AML-193 (cell line): ENCODE measurements at regions not wholly inside any gene's neighbourhood (a gene's known extent, or its start where the extent isn't known, plus 50 kb on each side); places are given as distances from the start of the nearest gene placed in this dataset.

Experiments
- DNase-seq, 2 experiments: peaks; one replicate each; lab custom pipeline; 2025; lab: John Stamatoyannopoulos, UW

DNA sequence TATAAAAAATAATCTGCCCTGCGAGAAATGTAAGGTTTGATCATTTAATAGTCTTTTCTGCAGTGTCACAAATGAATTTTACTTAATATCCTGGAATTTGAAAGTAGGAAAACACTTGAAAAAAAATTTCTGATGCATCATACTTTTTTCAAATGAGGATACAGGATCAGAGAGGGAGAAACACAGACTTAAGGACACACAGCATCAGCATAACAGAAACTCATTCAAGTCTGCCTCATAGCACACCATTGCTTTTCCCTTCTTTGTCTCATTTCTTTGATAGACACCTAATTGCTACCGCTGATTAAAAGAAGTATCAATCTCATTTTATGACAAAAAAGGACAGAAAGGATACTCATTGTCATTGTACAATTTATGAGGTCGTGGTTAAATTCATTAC is 319.0 kb downstream of the TMEM114 start:
- no peak for DNase-seq

DNA sequence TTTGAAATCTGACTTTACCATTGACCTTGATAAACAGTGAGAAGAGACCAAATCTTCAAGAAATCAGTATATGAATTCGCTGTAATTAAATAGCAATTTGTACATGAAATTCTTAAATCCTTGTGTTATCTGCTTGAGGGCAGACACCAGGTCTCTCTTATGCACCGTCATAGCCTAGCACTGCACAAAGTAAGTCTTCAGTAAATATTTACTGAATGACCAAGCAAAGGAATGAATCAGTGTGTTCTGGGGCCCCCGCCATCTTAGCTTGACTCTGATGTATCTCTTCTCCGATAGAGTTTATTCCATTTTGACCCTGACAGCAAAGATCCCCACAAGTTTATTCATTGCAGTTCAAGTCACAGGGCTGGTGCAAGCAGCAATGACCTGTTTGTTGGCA is 328.0 kb downstream of the TMEM114 start:
- no peak for DNase-seq

DNA sequence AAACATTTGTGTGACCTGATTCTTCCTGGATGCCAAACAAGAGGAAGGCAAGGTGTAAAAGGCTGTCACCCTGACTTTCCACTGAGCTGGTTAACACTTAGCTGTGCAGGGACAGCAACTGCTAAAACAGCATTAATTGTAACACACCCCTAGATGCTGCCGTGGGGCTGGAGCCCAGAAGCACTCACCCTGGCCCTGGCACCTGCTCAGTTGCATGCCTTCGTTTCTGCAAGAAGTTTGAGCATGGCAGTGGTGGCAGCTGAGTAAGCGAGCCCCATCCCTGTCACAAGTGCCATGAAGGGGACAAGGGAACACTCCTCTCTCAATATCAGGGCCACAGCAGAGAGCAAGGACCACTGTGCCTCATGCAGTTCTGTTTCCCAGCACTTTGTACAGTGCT is 330.2 kb downstream of the TMEM114 start:
- no peak for DNase-seq

DNA sequence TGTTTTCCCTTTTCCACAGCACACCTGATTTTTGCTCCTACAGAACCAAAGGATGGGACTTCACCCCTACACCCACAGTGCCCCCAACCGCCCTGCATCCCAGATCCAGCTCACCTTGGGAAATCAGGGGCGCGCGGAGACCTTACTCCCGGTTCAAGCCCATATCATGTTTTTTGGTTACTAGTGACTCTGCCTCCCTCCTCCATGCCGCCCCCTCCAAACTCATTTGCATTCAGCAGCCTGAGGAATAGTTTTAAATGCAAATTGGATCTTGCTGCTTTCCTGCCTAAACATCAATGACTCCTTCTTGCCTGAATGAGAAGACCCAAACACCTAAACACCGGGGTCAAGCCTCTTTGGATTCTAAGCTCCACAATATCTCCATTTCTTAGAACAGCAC is 331.8 kb downstream of the TMEM114 start:
- no peak for DNase-seq

DNA sequence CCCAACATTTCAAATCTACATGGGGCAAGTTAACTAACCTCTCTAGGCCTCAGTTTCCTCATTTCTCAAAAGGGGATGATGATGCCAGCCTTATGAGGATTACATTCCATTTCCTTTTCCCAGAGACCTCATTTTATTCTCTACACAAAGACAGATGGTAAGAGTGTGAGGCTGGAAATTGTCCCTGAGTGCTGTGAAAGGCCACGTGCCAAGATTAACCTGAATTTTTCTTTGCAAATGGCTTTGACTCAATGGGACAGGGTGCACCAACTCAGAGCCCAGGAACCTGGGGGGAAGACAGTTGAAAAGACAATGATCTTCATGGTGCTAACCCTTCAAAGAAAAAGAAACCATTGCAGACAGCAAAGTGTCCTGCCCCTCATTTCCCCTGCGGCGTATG is 332.8 kb downstream of the TMEM114 start:
- no peak for DNase-seq

DNA sequence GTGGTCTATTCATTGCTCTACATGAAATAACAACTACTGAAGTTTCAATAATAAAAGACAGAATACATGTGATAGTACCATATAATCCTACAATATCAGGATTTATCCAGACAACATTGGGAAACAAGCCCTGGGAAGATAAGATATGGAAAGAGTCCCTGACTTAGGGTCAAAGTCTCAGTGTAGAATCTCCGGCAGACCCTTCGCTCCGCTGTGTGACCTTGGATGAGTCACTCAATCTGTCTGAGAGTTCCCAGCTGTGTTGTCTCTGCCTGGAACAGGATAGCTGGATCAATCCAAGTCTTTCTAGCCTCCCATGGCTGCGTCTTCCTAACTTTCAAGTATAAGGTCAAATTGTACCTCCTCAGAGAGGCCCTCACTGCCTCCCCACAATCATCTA is 335.9 kb downstream of the TMEM114 start:
- no peak for DNase-seq

DNA sequence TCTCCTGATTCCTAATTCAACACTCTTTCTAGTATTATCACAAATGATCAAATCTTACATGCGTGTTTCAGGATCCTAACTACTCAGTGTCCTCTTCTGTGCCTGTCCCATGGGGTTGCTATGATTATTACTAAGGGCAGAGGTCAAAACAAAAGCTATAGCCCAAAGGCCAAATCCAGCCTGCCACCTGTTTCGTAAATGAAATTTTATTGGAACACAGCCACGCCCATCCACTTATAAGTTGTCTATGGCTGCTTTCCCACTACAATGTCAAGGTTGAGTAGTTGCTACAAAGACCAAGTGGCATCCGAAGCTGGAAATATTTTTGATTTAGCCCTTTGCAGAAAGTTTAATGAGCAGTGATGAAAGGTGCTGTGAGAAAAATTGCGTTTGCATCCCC is 336.6 kb downstream of the TMEM114 start:
- no peak for DNase-seq

DNA sequence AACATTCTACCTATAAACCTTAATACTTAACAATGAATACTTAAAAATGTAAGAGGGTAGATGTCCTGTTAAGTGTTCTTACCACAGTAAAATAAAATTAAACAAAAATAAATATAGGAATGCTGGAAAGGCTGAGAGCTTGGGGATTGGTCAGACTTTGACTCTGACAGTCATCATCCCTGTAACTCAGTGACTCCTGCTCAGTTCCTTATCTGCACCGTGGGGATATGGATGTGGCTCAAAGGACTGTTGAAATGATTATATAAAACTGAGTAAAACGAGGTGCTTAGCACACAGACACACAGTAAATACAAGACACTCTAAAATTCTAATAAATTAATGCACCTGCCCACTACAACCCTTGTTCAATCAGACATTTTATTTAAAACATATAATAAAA is 338.6 kb downstream of the TMEM114 start:
- no peak for DNase-seq

DNA sequence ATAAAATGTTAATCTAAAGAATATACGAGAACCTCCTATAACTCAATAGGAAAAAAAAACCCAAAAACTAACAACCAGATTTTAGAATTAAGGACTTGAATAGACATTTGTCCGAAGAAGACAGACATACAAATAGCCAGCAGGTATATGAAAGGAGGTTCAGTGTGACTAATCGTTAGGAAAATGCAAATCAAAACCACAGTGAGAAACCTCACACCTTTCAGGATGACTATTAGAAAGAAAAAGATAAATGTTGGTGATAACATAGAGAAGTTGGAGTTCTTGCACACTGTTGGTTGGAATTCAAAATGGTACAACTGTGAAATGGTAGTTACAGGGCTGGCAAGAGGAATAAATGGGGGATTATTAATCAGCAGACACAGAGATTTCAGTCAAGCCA is 339.0 kb downstream of the TMEM114 start:
- DNase-seq: no peak

DNA sequence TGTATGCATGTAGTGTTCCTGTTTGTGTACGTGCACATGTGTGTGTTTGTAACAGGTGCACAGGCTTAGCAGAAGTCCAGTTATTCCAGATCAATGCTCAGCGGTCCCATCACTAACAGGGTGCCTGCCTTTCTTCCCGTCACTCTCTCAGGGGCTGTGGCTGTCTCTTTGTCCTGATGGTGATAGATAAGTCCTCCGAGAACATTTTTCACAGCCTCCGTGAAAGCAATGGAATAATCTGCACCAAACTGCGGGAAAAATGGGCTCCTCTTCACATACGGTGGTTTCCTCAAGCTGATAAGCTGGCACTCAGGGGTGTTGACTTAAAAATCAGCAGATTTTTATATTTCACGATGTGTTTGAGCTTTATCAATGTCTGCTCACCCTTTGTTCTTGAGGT is 342.3 kb downstream of the TMEM114 start:
- no peak for DNase-seq

DNA sequence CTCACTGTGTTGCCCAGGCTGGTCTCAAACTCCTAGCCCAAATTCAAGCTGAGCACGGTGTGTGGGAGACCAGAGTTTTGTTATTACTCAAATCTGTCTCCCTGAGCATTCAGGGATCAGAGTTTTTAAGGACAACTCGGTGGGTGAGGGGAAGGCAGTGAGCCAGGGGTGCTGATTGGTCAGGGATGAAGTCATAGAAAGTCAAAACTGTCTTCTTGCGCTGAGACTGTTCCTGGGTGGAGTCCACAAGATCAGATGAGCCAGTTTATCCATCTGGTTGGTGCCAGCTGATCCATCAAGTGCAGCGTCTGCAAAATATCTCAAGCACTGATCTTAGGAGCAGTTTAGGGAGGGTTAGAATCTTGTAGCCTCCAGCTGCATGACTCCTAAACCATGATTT is 346.3 kb downstream of the TMEM114 start:
- no peak for DNase-seq

DNA sequence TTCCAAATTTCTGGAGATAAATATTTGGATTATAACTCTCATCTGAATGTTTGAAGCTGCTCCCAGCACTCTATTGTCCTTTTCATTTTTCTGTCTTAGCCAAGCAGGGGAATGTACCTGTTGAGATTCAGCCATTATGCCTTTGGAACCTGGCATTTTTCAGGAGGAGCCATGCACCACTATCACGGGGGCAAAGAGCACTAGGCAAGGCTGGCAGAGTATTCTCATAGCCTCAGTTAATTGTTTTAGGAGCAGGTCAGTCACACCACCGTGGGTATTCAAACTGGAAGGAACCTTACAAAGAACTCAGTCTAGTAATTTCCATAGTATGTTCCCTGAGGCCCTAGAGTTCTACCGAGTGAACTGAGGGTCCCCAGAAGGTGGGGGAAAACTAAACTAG is 348.9 kb downstream of the TMEM114 start:
- no peak for DNase-seq

DNA sequence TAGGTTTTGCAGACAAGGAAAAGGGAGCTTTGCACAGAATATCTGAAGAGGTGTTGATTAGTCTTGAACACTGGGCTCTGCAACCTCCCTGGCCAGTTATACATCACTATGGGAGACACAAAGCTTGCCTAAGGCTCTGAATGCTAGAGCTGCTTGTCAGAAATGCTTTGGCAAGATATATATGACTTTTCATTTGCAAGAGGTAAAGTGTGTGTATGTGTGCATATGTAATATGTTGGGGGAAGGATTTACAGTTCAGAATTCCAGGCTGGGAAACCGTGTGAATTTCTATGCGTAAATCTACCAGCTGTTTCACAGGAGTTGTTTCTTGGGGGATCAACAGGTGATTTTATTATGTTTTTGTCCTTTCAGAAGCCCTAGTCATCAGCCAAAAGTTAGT is 350.9 kb downstream of the TMEM114 start:
- no peak for DNase-seq

DNA sequence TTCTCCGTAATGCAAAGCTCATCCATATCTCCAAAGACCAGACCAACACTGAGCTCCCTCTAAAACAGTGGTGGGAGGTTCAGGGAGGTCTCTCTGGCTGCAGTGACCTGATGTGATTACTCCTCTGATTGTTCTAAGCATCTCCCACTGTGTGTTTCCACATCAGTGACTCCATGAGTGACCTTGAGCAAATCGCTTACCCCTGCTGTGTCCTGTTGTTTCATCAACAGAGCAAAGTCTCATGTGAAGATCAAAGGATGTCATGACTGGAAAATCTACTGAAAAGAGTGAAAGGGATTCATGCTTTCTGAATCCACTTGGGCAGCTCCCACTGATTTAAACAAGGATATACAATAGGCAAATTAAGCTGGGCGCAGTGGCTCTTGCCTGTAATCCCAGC is 352.9 kb downstream of the TMEM114 start:
- DNase-seq: no peak

DNA sequence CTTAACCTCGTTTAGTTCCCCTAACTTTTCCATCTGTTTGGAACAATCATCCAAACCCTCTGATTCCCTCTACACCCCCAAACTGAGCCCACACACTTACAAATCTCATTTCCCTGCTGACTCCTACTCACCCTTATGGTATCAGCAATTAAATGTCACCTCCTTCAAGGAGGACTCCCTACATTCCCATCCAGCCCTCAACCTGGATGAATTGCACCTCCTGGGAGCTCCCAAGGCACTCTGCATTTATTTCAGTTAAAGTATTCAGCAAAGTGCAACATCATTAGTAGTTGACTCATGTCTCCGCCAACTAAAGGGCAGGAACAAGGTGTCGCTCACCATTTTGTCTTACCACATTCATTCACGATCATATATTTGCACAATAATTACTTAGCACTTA is 353.5 kb downstream of the TMEM114 start:
- DNase-seq: no peak

DNA sequence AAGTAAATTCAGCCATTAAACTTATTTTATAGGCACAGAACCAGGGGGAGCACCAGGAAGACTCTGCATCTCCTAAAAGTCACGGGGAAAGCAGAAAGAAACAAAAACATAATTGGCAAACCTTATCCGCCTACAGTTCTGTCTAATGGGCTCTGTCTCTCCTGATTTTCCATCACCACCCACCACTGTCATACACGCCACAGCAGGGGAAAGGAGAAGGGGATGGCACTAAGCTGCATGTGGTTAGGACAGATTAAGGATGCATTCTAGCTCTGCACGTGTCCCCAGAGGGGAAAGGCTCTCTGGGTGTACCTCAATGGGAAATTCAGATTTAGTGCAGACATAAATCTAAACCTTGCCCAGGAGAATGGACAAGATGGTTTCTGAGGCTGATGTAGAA is 359.8 kb downstream of the TMEM114 start:
- DNase-seq: no peak

DNA sequence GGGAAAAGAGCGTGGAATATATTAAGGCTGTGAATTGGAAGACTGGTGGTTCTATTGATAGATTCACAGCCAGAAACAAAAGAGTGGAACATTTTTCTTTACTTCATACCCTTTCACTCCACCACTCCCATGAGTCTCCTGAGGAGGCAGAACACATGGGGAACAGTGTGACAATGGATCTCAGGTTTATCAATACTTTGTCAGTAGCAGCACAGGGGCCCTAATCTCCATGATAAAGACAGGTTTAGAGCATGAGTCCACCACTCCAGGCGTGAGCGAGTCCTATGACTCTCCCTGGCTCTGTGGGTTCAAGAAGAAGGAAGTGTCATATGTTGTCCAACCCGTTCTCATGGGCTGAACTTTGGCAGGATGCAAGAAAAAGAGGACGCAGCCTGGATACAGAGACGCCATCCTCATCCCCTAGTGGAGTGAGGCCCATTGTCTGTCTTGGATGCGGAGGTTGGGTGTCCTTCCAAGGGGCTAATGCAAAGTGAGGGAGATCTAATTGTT is 361.2 kb downstream of the TMEM114 start:
- DNase-seq: no peak

DNA sequence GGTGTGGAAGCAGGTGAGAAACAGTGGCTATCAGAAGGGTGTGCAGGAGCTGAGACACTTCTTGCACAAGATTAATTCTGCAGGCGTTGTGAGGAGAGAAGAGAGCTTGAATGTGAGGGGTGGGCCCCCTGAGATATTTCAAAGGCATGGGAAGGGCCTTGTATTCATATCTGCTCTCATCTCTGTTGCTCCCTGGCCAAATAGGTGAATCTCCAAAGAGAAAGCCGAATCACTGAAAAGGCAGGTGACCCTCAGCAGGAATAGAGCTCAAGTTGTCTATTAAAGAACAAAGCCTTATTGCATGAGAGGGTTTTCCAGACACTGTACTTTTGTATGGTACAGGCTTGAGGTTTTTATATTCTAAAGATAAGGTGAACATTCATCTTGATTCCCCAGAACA is 373.1 kb downstream of the TMEM114 start:
- DNase-seq: no peak

DNA sequence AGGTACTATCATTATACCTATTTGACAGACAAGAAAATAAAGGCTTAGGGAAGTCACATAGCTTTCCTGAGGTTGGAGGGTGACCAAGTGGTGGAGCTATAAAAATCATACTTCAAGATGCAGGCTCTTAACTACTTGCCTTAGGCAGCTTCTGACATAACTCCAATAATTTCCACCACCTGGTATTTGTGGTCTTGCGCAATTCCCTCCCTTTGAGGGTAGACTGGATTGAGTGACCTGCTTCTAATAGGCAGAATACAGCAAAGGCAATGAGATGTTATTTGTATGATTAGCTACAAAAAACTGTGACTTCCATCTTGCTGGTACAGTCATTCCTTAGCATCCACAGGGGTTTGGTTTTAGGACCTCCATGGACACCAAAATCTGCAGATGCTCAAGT is 385.5 kb downstream of the TMEM114 start:
- DNase-seq: no peak

DNA sequence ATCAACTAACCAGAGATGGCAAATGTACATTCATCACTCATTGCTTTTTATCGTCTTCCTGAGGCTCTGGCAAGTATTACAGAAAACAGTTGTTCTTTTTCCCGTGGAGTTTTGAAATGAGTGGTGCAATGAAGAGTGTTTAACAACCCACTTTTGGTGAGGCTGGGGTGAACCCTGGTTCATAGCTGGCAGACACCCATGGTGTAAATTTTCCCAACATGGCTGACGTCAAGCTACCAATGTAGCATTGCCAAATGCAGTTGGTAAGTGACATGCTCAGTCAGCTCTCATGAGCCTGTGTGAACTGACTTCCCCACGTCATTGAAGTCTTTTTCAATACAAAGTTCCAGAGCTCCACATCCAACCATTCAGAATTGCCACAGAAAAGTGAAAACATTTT is 386.2 kb downstream of the TMEM114 start:
- no peak for DNase-seq

DNA sequence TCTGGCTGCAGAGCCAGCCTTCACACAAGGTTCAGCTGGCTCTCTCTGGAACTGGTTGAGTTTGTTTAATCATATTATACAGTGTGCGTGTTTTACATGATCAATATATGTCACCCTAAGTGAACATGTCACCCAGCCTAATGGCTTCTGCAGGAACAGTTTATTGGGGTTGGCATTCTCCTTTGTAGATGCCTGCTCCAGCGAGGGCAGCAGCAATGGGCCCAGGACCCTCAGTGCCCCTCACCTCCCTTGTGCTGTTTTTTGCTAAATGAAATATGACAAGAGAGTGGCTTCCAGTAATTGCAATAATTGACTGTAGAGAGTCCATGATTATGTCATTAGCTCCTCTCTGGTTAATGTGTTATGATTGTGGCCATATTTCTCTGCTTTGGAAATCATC is 387.2 kb downstream of the TMEM114 start:
- no peak for DNase-seq

DNA sequence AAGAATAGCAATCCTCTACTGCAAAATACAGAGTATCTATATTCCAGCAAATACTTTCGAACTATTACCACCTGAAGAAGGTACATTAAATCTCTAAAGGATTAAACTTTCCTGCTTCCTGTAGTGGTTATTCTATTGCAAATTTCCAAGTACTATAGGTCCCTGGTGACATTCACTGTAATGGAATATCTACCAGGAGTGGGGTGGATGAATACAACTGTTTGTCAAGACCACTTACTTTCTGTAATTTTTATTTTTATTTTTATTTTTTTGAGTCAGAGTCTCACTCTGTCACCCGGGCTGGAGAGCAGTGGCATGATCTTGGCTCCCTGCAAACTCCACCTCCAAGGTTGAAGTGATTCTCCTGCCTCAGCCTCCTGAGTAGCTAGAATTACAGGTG is 389.5 kb downstream of the TMEM114 start:
- DNase-seq: no peak

DNA sequence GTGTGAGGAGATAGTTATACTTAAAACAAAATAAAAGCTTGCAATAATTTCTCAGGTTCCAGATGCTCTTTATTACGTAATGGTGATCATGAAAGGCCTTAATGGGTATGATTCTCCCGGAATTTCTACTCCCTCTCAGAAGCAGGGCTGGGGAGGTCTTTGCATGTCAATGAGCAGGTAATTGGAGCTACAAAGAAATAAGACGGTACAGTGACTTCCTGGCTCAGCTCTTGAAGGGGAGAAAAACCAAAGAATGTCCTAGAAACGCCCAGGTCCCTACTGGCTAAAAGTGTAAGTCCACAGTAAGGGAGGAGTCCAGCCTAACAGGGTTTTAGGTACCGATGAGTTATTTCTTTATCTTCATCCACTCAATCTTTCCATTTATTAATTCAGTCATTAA is 390.9 kb downstream of the TMEM114 start:
- DNase-seq: no peak

DNA sequence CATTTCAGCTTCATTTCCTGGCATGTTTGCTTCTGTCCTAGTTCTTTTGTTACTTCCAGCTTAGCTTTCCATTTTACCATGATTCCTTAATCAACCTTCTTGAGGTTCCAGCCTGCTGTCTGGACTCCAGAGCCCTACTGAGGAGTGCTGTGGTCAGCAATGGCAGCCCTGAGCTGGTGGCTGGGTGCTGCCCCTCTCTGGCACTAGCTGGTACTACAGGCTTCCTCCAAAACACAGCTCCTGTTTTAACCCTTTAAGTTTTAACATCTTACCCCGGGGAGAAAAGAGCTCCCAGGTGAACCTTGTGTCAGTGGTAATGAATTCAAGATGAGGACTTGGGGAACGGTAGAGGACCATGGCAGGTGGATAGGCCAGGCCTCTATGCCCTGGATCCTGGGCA is 395.5 kb downstream of the TMEM114 start:
- no peak for DNase-seq

DNA sequence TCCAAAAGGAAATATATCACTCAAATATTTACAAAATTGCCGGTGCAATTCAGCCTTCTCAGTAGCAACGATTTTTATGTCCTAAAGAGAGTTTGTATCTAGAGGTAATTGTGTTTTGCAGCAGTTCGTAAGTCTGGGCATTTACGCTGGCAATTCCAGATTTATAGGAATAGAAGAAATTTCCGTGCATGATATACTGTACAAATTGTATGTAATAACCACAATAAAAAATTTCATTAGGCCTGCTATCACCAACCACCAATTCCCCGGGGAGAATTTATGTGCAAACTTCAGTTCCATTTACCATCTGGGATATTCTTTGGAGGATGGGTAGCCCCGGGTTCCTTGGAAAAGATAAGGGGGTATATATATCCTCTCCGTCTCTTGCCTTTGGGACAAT is 401.5 kb downstream of the TMEM114 start:
- DNase-seq: no peak
